ENCODE measurements at regions not wholly inside any gene's neighbourhood (a gene's known extent, or its start where the extent isn't known, plus 50 kb on each side); places are given as distances from the start of the nearest gene placed in this dataset.

DNA sequence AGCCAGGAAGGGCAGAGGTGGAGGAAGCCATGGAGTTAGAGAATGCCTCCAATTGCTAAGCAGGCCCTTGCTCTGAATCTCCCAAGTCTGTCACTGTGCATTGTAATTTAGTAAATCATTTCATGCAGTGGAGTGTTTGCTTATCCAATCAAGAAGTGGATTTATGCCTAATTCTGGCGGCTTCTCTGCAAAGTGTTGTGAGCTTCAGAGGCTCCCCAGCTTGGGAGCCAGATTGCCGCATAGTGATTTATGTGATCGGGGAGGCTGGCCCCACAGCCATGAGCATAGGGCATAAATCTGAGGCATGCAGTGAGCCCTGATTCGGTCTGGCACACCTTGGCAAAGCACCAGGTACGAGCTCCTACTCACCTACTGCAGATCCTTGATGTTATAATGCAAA lies 520.8 kb downstream of the HS3ST4 start:
- Histone ChIP-seq H3K27me3 (ENCODE audit: insufficient read depth, low read length) (no peaks in the 10 kb centered on the region), H3K4me1 (ENCODE audit: insufficient read depth, low read length, severe bottlenecking) (no peaks in the 10 kb centered on the region), H3K9ac (ENCODE audit: low read length) (no peak overlapping the region), H3K4me3 (ENCODE audit: low read depth, low read length, poor library complexity, severe bottlenecking) (no peak overlapping the region), H3K4me2 (ENCODE audit: low read length) (no peak overlapping the region), H4K20me1 (ENCODE audit: insufficient read depth, low read length) (no peaks in the 10 kb centered on the region), H2AFZ (ENCODE audit: low read length) (no peak overlapping the region), H3K9me2 (ENCODE audit: low read depth, low read length) (no peaks in the 10 kb centered on the region), H3F3A (ENCODE audit: insufficient read depth, low read length) (no peaks in the 10 kb centered on the region), H3K79me2 (ENCODE audit: insufficient read depth, low read length) (no peaks in the 10 kb centered on the region), H3K27ac (ENCODE audit: low read depth, low read length, poor library complexity, severe bottlenecking) (no peak overlapping the region), H3K36me3 (ENCODE audit: insufficient read depth, low read length) (no peaks in the 10 kb centered on the region), H3K9me3 (ENCODE audit: low read length) (no peaks in the 10 kb centered on the region)
- TF ChIP-seq, protein P1, sequence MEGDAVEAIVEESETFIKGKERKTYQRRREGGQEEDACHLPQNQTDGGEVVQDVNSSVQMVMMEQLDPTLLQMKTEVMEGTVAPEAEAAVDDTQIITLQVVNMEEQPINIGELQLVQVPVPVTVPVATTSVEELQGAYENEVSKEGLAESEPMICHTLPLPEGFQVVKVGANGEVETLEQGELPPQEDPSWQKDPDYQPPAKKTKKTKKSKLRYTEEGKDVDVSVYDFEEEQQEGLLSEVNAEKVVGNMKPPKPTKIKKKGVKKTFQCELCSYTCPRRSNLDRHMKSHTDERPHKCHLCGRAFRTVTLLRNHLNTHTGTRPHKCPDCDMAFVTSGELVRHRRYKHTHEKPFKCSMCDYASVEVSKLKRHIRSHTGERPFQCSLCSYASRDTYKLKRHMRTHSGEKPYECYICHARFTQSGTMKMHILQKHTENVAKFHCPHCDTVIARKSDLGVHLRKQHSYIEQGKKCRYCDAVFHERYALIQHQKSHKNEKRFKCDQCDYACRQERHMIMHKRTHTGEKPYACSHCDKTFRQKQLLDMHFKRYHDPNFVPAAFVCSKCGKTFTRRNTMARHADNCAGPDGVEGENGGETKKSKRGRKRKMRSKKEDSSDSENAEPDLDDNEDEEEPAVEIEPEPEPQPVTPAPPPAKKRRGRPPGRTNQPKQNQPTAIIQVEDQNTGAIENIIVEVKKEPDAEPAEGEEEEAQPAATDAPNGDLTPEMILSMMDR (IDR thresholded peaks at IDR 0.05; ENCODE audit: low read length): no peak
- no peak for TF ChIP-seq EZH2 (IDR thresholded peaks at IDR 0.05; ENCODE audit: borderline replicate concordance, low read length)

DNA sequence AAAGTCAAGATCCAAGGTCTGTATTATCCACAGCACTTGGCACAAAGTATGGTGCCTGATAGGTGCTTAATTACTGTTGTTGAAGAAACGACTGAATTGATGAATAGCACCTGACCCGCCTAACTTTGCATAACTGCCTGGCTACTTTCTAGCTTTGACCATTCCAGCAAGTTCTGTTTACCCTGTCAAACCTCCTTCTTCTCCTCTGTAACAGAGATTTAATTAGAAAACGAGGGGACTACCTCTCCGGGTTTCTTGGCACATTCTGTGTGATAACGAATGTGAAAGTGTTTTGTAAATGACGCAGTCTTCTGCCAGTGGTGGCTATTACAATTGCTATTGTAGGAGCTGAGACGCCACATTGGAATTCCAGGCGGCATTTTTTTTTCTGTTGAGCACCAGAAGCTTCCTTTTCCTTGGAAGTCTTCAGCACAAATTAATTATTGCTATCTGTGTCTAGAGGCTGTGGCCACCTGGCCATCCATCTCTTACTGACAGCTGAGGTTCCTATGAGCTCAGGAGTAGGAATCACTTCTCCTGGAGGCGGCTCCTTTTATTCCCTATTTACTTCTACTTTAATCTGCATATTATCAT lies 522.9 kb downstream of the HS3ST4 start:
- Histone ChIP-seq H2AFZ (ENCODE audit: low read length) (no peak overlapping the region), H3K9me2 (ENCODE audit: low read depth, low read length) (no peaks in the 10 kb centered on the region), H3K4me3 (ENCODE audit: low read depth, low read length, poor library complexity, severe bottlenecking) (no peak overlapping the region), H3K9ac (ENCODE audit: low read length) (no peak overlapping the region), H4K20me1 (ENCODE audit: insufficient read depth, low read length) (no peaks in the 10 kb centered on the region), H3K9me3 (ENCODE audit: low read length) (no peaks in the 10 kb centered on the region), H3K4me1 (ENCODE audit: insufficient read depth, low read length, severe bottlenecking) (no peaks in the 10 kb centered on the region), H3K27ac (ENCODE audit: low read depth, low read length, poor library complexity, severe bottlenecking) (no peak overlapping the region), H3K79me2 (ENCODE audit: insufficient read depth, low read length) (no peaks in the 10 kb centered on the region), H3K4me2 (ENCODE audit: low read length) (no peak overlapping the region), H3K27me3 (ENCODE audit: insufficient read depth, low read length) (no peaks in the 10 kb centered on the region), H3F3A (ENCODE audit: insufficient read depth, low read length) (no peaks in the 10 kb centered on the region), H3K36me3 (ENCODE audit: insufficient read depth, low read length) (no peaks in the 10 kb centered on the region)
- TF ChIP-seq EZH2 (IDR thresholded peaks at IDR 0.05; ENCODE audit: borderline replicate concordance, low read length): no peak
- TF ChIP-seq, protein P1 (IDR thresholded peaks at IDR 0.05; ENCODE audit: low read length): no peak

DNA sequence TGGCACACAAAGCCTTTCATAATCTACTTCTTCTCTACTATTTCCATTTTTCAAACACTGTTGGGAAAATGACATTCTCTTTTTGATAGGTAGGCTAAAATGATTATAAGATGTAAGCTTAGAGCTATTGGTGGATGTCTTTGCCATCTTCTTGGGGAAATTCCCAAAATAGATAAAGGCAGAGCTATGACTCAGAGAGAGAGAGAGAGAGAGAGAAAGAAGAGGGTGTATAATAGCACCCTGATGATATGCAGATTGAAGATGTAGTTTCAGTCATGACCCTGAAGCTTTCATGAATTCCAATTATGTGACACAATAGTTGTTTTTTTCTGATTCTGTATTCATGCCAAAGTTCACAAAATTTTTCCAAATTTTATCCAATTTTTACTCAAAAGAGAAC lies 529.1 kb downstream of the HS3ST4 start:
- H3K4me3 ChIP-seq (ENCODE audit: low read depth, low read length, poor library complexity, severe bottlenecking): no peak overlapping the region
- H3K79me2 ChIP-seq (ENCODE audit: insufficient read depth, low read length): no peaks in the 10 kb centered on the region
- no peaks in the 10 kb centered on the region for H3K9me3 ChIP-seq (ENCODE audit: low read length)
- H3K36me3 ChIP-seq (ENCODE audit: insufficient read depth, low read length): no peaks in the 10 kb centered on the region
- H3K27me3 ChIP-seq (ENCODE audit: insufficient read depth, low read length): no peaks in the 10 kb centered on the region
- H3K4me1 ChIP-seq (ENCODE audit: insufficient read depth, low read length, severe bottlenecking): no peaks in the 10 kb centered on the region
- H3K9ac ChIP-seq (ENCODE audit: low read length): no peak overlapping the region
- TF ChIP-seq, protein P1 (IDR thresholded peaks at IDR 0.05; ENCODE audit: low read length): no peak
- TF ChIP-seq EZH2 (IDR thresholded peaks at IDR 0.05; ENCODE audit: borderline replicate concordance, low read length): no peak
- no peak overlapping the region for H3K27ac ChIP-seq (ENCODE audit: low read depth, low read length, poor library complexity, severe bottlenecking)
- no peaks in the 10 kb centered on the region for H3K9me2 ChIP-seq (ENCODE audit: low read depth, low read length)
- H3K4me2 ChIP-seq (ENCODE audit: low read length): no peak overlapping the region
- H3F3A ChIP-seq (ENCODE audit: insufficient read depth, low read length): no peaks in the 10 kb centered on the region
- no peaks in the 10 kb centered on the region for H4K20me1 ChIP-seq (ENCODE audit: insufficient read depth, low read length)
- H2AFZ ChIP-seq (ENCODE audit: low read length): no peak overlapping the region
